ENCODE measurements at regions not wholly inside any gene's neighbourhood (a gene's known extent, or its start where the extent isn't known, plus 50 kb on each side); places are given as distances from the start of the nearest gene placed in this dataset.

DNA sequence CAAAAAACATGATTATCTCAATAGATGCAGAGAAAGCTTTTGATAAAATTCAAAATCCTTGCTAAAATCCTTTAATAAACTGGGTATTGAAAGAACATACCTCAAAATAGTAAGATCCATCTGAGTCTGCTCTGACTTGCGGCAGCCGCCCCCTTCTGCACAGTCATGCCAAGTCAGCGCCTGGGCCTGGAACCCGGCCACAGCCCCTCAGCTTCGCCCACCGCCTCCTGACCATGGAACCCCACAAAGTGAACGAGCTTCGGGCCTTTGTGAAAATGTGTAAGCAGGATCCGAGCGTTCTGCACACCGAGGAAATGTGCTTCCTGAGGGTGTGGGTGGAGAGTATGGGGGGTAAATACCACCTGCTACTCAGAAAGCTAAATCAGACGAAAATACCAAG lies 270.9 kb upstream of the TFPI start:
- no peak for DNase-seq
- no peak overlapping the region for H2BK15ac ChIP-seq (ENCODE audit: low read depth, low read length)
- WGBS, 2 experiments (ENCODE audit: extremely low coverage in 2 of 2, insufficient read length in 1 of 2) = 40% methylated on average over 1 of the region's 12 CpGs; no CpG with 5 or more reads in 1 of the 2 experiments
- no peaks in the 10 kb centered on the region for H3K36me3 ChIP-seq (ENCODE audit: control insufficient read depth, insufficient read depth, low read length)
- in situ Hi-C loops (cut with MboI; ENCODE audit: low sequenced_read_pairs) = no loop called here
- H3K4ac ChIP-seq (ENCODE audit: low read depth, low read length) = no peak overlapping the region
- TF ChIP-seq BHLHE40 (IDR thresholded peaks at IDR 0.05; ENCODE audit: low read depth, low read length) = no peak
- no peak for TF ChIP-seq RFX5 (IDR thresholded peaks at IDR 0.05; ENCODE audit: low read depth, low read length)
- no peak for TF ChIP-seq NFE2L2 (IDR thresholded peaks at IDR 0.05; ENCODE audit: low read depth, low read length)
- TF ChIP-seq FOS (IDR thresholded peaks at IDR 0.05; ENCODE audit: low read depth, low read length) = no peak
- no peak for TF ChIP-seq MAFK (IDR thresholded peaks at IDR 0.05; ENCODE audit: low read depth, low read length)
- TF ChIP-seq CHD1 (IDR thresholded peaks at IDR 0.05; ENCODE audit: low read depth, low read length) = no peak
- TF ChIP-seq MAZ (IDR thresholded peaks at IDR 0.05; ENCODE audit: borderline replicate concordance, low read depth, low read length) = no peak
- TF ChIP-seq CEBPB (IDR thresholded peaks at IDR 0.05; ENCODE audit: low read depth, low read length) = no peak
- TF ChIP-seq RCOR1 (IDR thresholded peaks at IDR 0.05; ENCODE audit: insufficient replicate concordance, low read length) = no peak
- TF ChIP-seq, protein P1, sequence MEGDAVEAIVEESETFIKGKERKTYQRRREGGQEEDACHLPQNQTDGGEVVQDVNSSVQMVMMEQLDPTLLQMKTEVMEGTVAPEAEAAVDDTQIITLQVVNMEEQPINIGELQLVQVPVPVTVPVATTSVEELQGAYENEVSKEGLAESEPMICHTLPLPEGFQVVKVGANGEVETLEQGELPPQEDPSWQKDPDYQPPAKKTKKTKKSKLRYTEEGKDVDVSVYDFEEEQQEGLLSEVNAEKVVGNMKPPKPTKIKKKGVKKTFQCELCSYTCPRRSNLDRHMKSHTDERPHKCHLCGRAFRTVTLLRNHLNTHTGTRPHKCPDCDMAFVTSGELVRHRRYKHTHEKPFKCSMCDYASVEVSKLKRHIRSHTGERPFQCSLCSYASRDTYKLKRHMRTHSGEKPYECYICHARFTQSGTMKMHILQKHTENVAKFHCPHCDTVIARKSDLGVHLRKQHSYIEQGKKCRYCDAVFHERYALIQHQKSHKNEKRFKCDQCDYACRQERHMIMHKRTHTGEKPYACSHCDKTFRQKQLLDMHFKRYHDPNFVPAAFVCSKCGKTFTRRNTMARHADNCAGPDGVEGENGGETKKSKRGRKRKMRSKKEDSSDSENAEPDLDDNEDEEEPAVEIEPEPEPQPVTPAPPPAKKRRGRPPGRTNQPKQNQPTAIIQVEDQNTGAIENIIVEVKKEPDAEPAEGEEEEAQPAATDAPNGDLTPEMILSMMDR (conservative IDR thresholded peaks at IDR 0.05; ENCODE audit: low read depth, low read length) = no peak
- TF ChIP-seq MXI1 (IDR thresholded peaks at IDR 0.05; ENCODE audit: borderline replicate concordance, low read depth, low read length) = no peak
- TF ChIP-seq SMC3 (IDR thresholded peaks at IDR 0.05; ENCODE audit: low read depth, low read length) = no peak
- TF ChIP-seq, protein P2, sequence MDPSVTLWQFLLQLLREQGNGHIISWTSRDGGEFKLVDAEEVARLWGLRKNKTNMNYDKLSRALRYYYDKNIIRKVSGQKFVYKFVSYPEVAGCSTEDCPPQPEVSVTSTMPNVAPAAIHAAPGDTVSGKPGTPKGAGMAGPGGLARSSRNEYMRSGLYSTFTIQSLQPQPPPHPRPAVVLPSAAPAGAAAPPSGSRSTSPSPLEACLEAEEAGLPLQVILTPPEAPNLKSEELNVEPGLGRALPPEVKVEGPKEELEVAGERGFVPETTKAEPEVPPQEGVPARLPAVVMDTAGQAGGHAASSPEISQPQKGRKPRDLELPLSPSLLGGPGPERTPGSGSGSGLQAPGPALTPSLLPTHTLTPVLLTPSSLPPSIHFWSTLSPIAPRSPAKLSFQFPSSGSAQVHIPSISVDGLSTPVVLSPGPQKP (IDR thresholded peaks at IDR 0.05; ENCODE audit: borderline replicate concordance, low read depth, low read length) = no peak
- TF ChIP-seq, protein P3, sequence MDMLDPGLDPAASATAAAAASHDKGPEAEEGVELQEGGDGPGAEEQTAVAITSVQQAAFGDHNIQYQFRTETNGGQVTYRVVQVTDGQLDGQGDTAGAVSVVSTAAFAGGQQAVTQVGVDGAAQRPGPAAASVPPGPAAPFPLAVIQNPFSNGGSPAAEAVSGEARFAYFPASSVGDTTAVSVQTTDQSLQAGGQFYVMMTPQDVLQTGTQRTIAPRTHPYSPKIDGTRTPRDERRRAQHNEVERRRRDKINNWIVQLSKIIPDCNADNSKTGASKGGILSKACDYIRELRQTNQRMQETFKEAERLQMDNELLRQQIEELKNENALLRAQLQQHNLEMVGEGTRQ (IDR thresholded peaks at IDR 0.05; ENCODE audit: low read depth, low read length) = no peak
- no peak for TF ChIP-seq POLR2A (IDR thresholded peaks at IDR 0.05; ENCODE audit: low read depth, low read length)
- TF ChIP-seq RAD21 (IDR thresholded peaks at IDR 0.05; ENCODE audit: low read length) = no peak
- no peak overlapping the region for H3K56ac ChIP-seq (ENCODE audit: extremely low read depth, insufficient read depth, low read length)
- H3K4me2 ChIP-seq (ENCODE audit: low read depth, low read length) = no peak overlapping the region
- H3K18ac ChIP-seq (ENCODE audit: low read depth, low read length) = no peak overlapping the region
- H3K27ac ChIP-seq (ENCODE audit: insufficient read depth, low read length) = no peak overlapping the region
- no peak overlapping the region for H3K23ac ChIP-seq (ENCODE audit: low read depth, low read length)
- ATAC-seq (ENCODE audit: low read depth) = no peak
- no TSS peak for BruUV-seq (replicated peaks)
- H4K8ac ChIP-seq (ENCODE audit: low read depth in 2 of 2, low read length in 2 of 2) = no peak overlapping the region
- no peaks in the 10 kb centered on the region for H3K4me1 ChIP-seq (ENCODE audit: control insufficient read depth, insufficient read depth, low read length)
- no peaks in the 10 kb centered on the region for H3K79me1 ChIP-seq (ENCODE audit: low read depth in 1 of 2, low read length in 2 of 2)
- H3K27me3 ChIP-seq (ENCODE audit: control insufficient read depth, insufficient read depth, low read length) = no peaks in the 10 kb centered on the region
- CTCF ChIA-PET = interaction anchor here (0.6 kb wide), 1 partner anchor 30 kb away, joined by 3 read pairs; no protein-coding TSS in a partner anchor
- H3K9ac ChIP-seq (ENCODE audit: low read depth, low read length) = no peak overlapping the region
- H2BK20ac ChIP-seq (ENCODE audit: low read depth, low read length) = no peak overlapping the region
- dilution Hi-C loops (cut with HindIII; ENCODE audit: low sequenced_read_pairs, unreplicated experiment) = no loop called here
- no peak overlapping the region for H2AK5ac ChIP-seq (ENCODE audit: low read depth, low read length)
- intact Hi-C loops (cut with micrococcal nuclease) = no loop called here
- H2AFZ ChIP-seq (replicated peaks; ENCODE audit: low read length, poor library complexity) = no peak overlapping the region
- no peak overlapping the region for H4K91ac ChIP-seq (ENCODE audit: insufficient read depth, low read depth, low read length)
- no peaks in the 10 kb centered on the region for H3K9me1 ChIP-seq (ENCODE audit: insufficient read depth, low read length)
- H3K14ac ChIP-seq (replicated peaks; ENCODE audit: low read depth, low read length) = no peak overlapping the region
- no peak overlapping the region for H2AK9ac ChIP-seq (replicated peaks; ENCODE audit: low read depth, low read length, poor library complexity)
- no peaks in the 10 kb centered on the region for H4K20me1 ChIP-seq (ENCODE audit: insufficient read depth, low read length)
- no peak overlapping the region for H2BK120ac ChIP-seq (ENCODE audit: low read depth, low read length)
- H3K4me3 ChIP-seq (ENCODE audit: insufficient read depth, low read depth, low read length) = no peak overlapping the region
- no peaks in the 10 kb centered on the region for H3K9me3 ChIP-seq (ENCODE audit: control insufficient read depth, insufficient read depth, low read length)
- no peak overlapping the region for H2BK5ac ChIP-seq (ENCODE audit: low read depth, low read length, poor library complexity, severe bottlenecking)
- H4K5ac ChIP-seq (ENCODE audit: low read depth, low read length) = no peak overlapping the region
- POLR2A ChIA-PET (ENCODE audit: unreplicated experiment) = no interaction called here
